ENCODE measurements at regions not wholly inside any gene's neighbourhood (a gene's known extent, or its start where the extent isn't known, plus 50 kb on each side); places are given as distances from the start of the nearest gene placed in this dataset.

DNA sequence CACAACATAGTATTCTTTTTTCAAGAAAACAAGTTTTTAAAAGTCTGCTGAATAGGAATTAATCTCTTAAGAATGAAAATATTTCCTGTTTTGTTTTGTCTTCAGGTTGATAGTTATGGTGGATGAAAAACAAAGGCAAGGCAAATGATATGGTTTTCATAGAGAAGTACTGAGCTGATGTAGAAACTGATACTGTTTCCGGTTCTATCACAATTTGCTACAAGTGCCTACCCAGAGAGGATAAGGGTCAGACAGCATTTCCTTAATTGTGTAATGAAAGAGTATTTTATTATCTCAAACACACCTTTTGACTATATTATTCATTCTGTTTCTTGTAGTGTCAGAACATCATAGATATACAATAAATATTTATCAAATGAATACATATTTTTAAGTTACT lies 836.3 kb downstream of the SQOR start:
- H3K4me3 Mint-ChIP-seq, result no peak overlapping the region
- H3K27me3 Mint-ChIP-seq, result no peaks in the 10 kb centered on the region
- peaks cover 15% of the 10 kb centered on the region for H3K9me3 Mint-ChIP-seq
- no peak overlapping the region for H3K27ac Mint-ChIP-seq
- H3K36me3 Mint-ChIP-seq (ENCODE audit: low read depth), result no peaks in the 10 kb centered on the region
- intact Hi-C loops (cut with micrococcal nuclease), result no loop called here
- no peaks in the 10 kb centered on the region for H3K4me1 Mint-ChIP-seq (ENCODE audit: low read depth)

DNA sequence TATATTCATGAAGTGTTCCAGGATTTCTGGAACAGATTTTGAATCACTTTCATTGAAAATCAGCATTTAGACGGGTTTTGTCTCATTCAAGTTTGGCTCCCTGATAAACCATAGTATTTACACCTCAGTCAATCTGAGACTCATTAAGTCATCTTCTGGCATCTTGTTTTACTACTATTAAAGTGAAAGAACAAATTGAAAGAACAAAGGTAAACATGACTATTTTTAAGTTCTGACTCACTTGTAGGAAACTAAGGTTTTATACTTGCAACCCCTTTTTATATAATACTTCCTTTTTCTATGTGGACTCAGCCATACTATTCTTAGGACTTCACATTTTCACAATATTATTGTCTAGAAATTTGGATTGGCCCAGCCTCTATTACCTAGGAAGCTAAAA lies 854.4 kb downstream of the SQOR start:
- Mint-ChIP-seq H3K36me3 (ENCODE audit: low read depth) (no peaks in the 10 kb centered on the region), H3K27me3 (no peaks in the 10 kb centered on the region), H3K9me3 (peaks cover 48% of the 10 kb centered on the region), H3K4me3 (no peak overlapping the region), H3K27ac (no peak overlapping the region), H3K4me1 (ENCODE audit: low read depth) (no peaks in the 10 kb centered on the region)
- intact Hi-C loops (cut with micrococcal nuclease), result no loop called here

DNA sequence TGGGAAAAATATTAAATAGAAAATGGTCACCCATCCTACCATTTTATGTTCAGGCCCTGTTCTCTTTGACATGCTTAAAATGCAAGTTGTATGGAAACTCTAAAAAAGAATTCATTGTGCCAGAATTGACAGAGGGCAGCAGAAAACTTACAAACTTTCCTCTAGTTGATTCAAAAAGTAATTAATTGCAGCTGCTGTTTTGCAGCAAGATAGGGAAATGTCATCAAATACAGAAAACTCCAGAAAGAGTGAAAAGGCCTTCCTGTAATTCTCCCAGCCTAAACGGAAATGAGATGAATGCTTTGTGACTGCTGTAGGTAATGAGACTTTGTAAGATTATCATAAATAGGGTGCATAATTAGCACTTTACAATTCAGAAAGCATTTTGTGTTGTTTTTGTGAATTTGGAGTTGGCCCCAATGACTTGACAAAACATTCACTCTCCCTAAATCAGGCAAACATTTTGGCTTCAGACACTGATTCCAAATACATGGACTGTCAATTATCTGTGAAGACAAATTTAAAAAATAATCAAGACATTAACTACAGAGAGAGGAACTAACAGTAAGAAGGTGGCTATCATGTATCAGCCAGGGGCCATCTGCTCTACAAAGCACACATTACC lies 861.8 kb downstream of the SQOR start:
- H3K27me3 Mint-ChIP-seq, result no peaks in the 10 kb centered on the region
- intact Hi-C loops (cut with micrococcal nuclease), result no loop called here
- no peaks in the 10 kb centered on the region for H3K4me1 Mint-ChIP-seq (ENCODE audit: low read depth)
- peaks cover 62% of the 10 kb centered on the region for H3K9me3 Mint-ChIP-seq
- H3K4me3 Mint-ChIP-seq, result no peak overlapping the region
- no peak overlapping the region for H3K27ac Mint-ChIP-seq
- H3K36me3 Mint-ChIP-seq (ENCODE audit: low read depth), result no peaks in the 10 kb centered on the region

DNA sequence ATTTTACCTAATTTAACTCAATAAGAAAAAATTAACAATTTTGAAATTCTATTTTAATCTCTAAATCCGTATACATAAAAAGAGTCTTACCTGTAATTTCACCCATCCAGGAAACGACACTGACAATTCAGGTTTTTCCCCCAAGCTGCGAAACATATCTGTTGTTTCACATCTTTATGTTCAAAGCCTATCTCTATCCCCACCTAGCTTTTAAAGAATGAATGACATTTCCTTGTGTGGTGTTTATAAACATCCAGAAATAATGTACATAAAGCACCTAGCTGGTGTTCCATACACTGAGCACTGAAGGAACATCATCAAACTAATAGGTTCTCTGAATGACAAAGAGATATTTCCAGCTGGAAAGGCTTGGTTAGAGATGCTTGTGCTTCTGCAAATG lies 867.8 kb downstream of the SQOR start:
- Mint-ChIP-seq H3K4me1 (ENCODE audit: low read depth) (no peaks in the 10 kb centered on the region), H3K36me3 (ENCODE audit: low read depth) (no peaks in the 10 kb centered on the region), H3K4me3 (no peak overlapping the region), H3K9me3 (peaks cover 20% of the 10 kb centered on the region), H3K27ac (no peak overlapping the region), H3K27me3 (no peaks in the 10 kb centered on the region)
- intact Hi-C loops (cut with micrococcal nuclease), result no loop called here

DNA sequence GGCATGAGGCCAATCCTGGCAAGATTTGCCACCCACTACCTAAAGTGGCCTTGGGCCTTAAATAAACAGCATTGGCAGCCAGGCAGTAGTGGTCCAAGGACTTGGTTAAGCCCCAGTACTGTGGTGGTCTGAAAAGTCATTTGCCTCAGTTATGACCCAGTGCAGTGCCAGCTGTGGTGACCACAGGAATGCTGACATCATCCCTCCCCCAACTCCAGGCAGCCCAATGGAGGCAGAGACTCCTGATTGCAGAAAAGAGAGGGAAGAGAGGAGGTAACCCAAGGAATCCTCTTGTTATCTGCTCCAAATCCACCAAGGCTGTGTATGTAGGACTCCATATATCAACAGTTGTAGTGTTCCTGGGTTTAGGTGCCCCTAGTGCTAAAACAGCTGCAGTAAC lies 883.6 kb downstream of the SQOR start:
- no peaks in the 10 kb centered on the region for H3K27me3 Mint-ChIP-seq
- H3K4me3 Mint-ChIP-seq, result no peak overlapping the region
- intact Hi-C loops (cut with micrococcal nuclease), result no loop called here
- no peaks in the 10 kb centered on the region for H3K4me1 Mint-ChIP-seq (ENCODE audit: low read depth)
- H3K27ac Mint-ChIP-seq, result no peak overlapping the region
- H3K36me3 Mint-ChIP-seq (ENCODE audit: low read depth), result no peaks in the 10 kb centered on the region
- H3K9me3 Mint-ChIP-seq, result peaks cover 47% of the 10 kb centered on the region

DNA sequence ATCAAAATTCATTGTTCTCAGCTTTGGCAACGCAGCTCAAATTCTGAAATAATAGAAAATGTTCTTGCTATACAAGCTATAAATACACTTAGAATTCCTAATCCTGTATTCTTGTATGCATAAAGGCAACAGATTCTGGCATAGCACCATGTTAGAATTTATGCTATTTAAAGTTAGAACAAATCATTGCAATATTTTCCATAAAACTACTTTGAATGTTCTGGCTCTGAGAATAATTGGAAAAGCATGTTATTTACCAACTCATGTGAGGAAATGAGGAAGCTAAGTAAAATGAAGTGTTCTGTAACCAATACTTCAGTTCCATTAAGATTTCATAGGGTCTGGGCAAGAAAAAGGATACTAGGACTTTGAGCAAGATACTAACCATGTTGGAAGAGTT lies 888.9 kb downstream of the SQOR start:
- intact Hi-C loops (cut with micrococcal nuclease), result no loop called here

DNA sequence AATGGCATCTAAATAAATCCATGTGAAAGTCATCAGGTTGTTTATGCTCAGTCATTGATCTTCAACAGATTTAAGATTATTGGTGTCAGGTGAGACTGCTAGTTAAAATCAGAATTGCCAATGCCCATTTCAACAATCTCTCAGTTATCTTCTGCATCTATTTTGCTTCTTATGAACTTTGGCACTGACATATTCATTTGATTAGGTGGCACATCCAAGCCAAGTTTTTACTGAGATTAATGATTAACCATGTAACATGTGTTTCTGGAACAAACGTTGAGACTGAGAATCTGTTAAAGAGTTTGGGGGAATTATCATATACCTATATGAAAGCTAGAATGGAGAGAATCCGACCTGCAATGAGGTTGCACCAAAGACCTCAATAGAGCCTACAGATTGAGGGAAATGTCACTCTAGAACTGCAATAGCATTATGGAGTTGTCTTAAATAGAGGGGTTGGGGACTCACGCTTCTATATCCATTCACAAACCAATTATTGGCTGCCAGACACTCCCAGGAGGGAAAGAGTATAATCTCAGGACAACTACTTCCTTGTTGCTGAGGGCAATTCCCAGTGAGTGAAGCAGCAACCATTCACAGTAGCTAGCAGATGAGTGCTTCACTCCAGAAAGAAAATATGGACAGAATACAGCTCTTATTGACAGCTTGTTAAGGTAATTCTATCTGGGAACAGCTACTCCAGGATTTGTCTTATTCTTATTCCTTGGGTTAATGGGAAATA lies 891.3 kb downstream of the SQOR start:
- Mint-ChIP-seq H3K36me3 (ENCODE audit: low read depth) (no peaks in the 10 kb centered on the region), H3K27me3 (no peaks in the 10 kb centered on the region), H3K27ac (no peak overlapping the region), H3K4me3 (no peak overlapping the region), H3K4me1 (ENCODE audit: low read depth) (no peaks in the 10 kb centered on the region), H3K9me3 (peaks cover 13% of the 10 kb centered on the region)
- intact Hi-C loops (cut with micrococcal nuclease), result no loop called here

More for the DNA sequence above, 888.9 kb downstream of the SQOR start:
- Mint-ChIP-seq H3K4me1 (ENCODE audit: low read depth) (no peaks in the 10 kb centered on the region), H3K4me3 (no peak overlapping the region), H3K27me3 (no peaks in the 10 kb centered on the region), H3K36me3 (ENCODE audit: low read depth) (no peaks in the 10 kb centered on the region), H3K9me3 (peaks cover 29% of the 10 kb centered on the region), H3K27ac (no peak overlapping the region)

DNA sequence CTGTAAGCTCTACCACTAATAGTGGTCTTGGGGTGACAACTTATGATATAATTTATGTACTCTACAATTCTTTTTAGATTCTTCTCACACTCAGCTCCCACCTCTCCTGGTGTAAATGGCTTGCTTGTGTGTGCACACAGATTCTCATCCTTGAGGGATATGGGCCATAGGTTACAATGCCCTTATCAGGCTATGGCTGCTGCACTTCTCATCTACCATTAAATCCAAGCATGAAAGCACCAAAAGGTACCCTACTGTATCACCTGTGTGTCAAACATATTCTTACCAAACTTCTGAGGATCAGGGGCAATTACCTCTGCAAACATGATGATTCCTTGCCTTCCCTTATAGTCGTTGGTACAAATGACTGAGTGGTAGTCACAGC lies 891.9 kb downstream of the SQOR start:
- no peaks in the 10 kb centered on the region for H3K4me1 Mint-ChIP-seq (ENCODE audit: low read depth)
- H3K4me3 Mint-ChIP-seq, result no peak overlapping the region
- peaks cover 19% of the 10 kb centered on the region for H3K9me3 Mint-ChIP-seq
- H3K36me3 Mint-ChIP-seq (ENCODE audit: low read depth), result no peaks in the 10 kb centered on the region
- H3K27me3 Mint-ChIP-seq, result no peaks in the 10 kb centered on the region
- H3K27ac Mint-ChIP-seq, result no peak overlapping the region
- intact Hi-C loops (cut with micrococcal nuclease), result no loop called here

DNA sequence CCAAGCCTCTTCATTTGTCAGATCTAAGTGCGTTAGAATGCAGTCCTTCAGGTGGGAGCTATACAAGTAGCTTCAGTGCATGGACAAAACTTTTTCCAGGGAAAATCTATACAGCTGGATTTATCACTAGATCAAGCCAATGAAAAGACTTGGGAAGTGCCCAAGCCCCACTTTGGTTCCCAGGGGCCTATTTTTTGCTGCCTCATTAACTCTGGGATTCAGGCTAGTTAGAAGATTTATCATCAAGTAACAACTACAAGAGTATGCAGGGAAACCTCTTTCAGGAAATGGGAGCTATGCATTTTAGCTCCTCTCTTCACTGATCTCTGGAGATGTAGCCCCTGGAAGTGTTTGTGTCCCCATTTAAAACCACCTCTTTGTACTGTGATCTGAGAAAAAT lies 908.8 kb downstream of the SQOR start:
- Mint-ChIP-seq H3K9me3 (peaks cover 72% of the 10 kb centered on the region), H3K4me3 (no peak overlapping the region), H3K27me3 (no peaks in the 10 kb centered on the region), H3K36me3 (ENCODE audit: low read depth) (no peaks in the 10 kb centered on the region), H3K4me1 (ENCODE audit: low read depth) (no peaks in the 10 kb centered on the region), H3K27ac (no peak overlapping the region)
- intact Hi-C loops (cut with micrococcal nuclease), result no loop called here

DNA sequence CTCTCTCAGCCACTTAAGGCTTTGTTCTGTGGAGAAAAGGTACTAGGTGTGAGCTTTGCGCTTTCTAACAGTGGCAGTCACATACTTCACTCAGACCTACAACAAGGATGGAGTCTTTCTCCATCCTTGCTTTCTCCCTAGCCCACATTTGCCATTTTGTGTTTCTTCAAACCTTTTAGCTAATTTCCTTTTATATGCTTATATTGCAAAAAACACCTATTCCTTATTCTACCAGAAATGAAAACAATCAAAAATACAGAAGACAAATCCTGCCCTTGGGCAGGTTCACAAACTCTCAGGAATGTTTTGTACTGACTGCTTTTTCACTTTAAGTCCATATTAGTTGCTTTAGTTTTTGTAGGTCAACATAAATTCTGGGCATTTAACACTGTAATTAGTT lies 914.2 kb downstream of the SQOR start:
- H3K4me3 Mint-ChIP-seq, result no peak overlapping the region
- intact Hi-C loops (cut with micrococcal nuclease), result no loop called here
- H3K27me3 Mint-ChIP-seq, result no peaks in the 10 kb centered on the region

DNA sequence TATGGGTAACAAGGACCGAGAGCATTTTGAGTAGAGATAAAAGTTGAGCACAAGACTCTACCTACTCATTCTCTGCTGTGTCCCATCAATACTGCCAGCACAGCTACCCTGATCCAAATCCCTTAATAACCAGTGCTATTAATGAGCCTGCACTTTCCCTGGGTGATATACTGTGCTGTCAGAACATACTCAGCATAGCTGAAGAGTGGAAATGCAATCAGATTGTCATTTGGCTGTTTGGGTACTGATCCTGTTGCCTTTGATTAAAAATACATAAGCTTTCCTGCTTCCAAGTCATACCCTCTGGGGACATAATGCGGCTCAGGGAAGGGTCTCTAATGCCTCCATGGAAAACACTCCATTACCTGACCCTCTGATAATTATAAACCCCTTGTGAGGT lies 917.5 kb downstream of the SQOR start:
- intact Hi-C loops (cut with micrococcal nuclease), result no loop called here
- H3K36me3 Mint-ChIP-seq (ENCODE audit: low read depth), result no peaks in the 10 kb centered on the region
- H3K4me3 Mint-ChIP-seq, result no peak overlapping the region

More for the DNA sequence above, 914.2 kb downstream of the SQOR start:
- peaks cover 60% of the 10 kb centered on the region for H3K9me3 Mint-ChIP-seq
- H3K36me3 Mint-ChIP-seq (ENCODE audit: low read depth), result no peaks in the 10 kb centered on the region
- H3K27ac Mint-ChIP-seq, result no peak overlapping the region
- no peaks in the 10 kb centered on the region for H3K4me1 Mint-ChIP-seq (ENCODE audit: low read depth)

DNA sequence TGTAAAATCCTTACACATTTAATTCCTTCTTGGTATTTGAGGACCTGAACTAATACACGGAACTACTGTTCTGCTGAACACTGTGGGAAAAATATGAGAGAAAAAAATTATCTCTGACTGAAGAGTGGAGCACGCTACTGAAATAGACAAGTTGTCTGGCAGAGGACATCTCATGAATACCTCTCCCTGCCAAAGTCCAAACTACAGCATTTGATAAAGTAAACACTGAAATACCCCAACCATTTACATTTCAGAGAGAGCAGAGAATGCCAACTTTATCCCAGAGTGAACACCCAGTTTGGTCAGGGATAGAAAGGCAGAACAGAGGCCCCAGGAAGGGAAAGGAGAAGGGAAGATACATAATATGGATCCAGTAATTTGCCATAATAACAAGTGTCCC lies 920.7 kb downstream of the SQOR start:
- intact Hi-C loops (cut with micrococcal nuclease), result no loop called here
- H3K27ac Mint-ChIP-seq, result no peak overlapping the region
- no peaks in the 10 kb centered on the region for H3K4me1 Mint-ChIP-seq (ENCODE audit: low read depth)

More for the DNA sequence above, 917.5 kb downstream of the SQOR start:
- no peaks in the 10 kb centered on the region for H3K4me1 Mint-ChIP-seq (ENCODE audit: low read depth)
- H3K9me3 Mint-ChIP-seq, result peaks cover 55% of the 10 kb centered on the region
- no peak overlapping the region for H3K27ac Mint-ChIP-seq
- H3K27me3 Mint-ChIP-seq, result no peaks in the 10 kb centered on the region

DNA sequence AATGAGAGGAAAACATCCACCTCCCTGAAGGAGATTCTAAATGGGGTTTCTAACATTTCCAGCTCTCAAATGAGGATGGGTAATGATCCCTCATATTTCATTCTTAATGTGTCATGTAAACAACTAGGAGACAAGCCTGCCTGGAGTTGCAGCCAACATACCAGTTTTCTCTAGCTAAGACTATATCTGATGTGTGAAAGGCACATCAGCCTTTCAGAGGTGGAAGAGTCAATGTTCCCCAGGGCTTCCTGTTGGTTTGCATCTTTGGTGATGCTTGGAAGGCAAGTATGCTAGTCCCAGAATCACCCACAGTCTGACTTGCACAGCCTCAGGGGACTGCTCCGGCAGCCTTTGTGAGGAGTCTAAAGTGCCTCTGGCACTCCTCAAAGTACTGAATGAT lies 921.2 kb downstream of the SQOR start:
- intact Hi-C loops (cut with micrococcal nuclease), result no loop called here
- Mint-ChIP-seq H3K27ac (no peak overlapping the region), H3K27me3 (no peaks in the 10 kb centered on the region)

More for the DNA sequence above, 920.7 kb downstream of the SQOR start:
- Mint-ChIP-seq H3K27me3 (no peaks in the 10 kb centered on the region), H3K36me3 (ENCODE audit: low read depth) (no peaks in the 10 kb centered on the region), H3K4me3 (no peak overlapping the region), H3K9me3 (peaks cover 29% of the 10 kb centered on the region)

DNA sequence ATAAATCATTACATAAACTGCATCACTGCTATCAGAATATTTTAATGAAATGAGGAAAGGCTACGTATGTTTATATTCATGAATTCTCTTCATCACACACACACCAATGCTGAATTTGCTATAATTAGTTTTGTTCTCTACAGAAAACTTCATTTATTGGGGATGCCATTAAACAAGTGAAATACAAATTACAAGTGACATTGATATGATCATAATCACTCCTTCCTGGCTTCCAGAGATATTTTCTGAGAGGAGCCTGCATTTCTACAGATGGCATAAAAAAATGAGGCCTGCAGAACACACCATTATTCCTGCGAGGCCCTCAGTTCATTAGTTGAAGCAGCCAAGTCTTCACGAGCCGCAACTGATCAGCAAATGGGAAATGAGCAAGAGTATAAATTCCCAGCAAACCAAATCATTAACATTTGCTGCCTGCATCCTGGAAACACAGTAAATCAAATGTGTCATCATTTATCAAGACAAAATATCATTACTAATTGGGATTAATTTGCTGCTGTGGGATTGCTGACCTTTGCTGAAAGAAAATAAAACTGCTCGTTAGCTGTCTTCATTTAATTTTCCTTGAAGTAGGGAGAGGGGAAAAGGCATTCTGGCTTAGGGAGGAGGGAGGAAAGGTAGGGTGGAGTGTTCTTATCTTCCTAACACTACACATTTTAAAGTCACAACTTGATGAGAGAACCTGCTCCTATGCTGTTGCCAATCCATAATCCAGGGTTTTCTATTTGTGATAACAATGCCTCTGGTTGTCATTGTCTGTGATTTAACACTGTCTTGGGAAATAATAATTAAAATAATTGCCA lies 921.9 kb downstream of the SQOR start:
- H3K27me3 Mint-ChIP-seq, result no peaks in the 10 kb centered on the region
- H3K9me3 Mint-ChIP-seq, result peaks cover 38% of the 10 kb centered on the region
- no peaks in the 10 kb centered on the region for H3K4me1 Mint-ChIP-seq (ENCODE audit: low read depth)
- H3K4me3 Mint-ChIP-seq, result no peak overlapping the region
- H3K36me3 Mint-ChIP-seq (ENCODE audit: low read depth), result no peaks in the 10 kb centered on the region
- intact Hi-C loops (cut with micrococcal nuclease), result no loop called here
- no peak overlapping the region for H3K27ac Mint-ChIP-seq

More for the DNA sequence above, 921.2 kb downstream of the SQOR start:
- Mint-ChIP-seq H3K4me1 (ENCODE audit: low read depth) (no peaks in the 10 kb centered on the region), H3K9me3 (peaks cover 31% of the 10 kb centered on the region), H3K36me3 (ENCODE audit: low read depth) (no peaks in the 10 kb centered on the region), H3K4me3 (no peak overlapping the region)
